CD14-positive monocyte (primary cell): ENCODE measurements at regions not wholly inside any gene's neighbourhood (a gene's known extent, or its start where the extent isn't known, plus 50 kb on each side); places are given as distances from the start of the nearest gene placed in this dataset.

Experiments
- DNase-seq, 3 donors: peaks; one replicate each; pipeline ENCODE4 v3.0.0-alpha.2; 2011 to 2022
- H2AFZ ChIP-seq: 2 replicates; pipeline ENCODE4 v1.6.0; 2012; ENCODE audit warnings: mild to moderate bottlenecking, low read depth, low read length, inconsistent platforms; ENCODE audit not compliant: insufficient read depth, poor library complexity, severe bottlenecking
- H3K27ac ChIP-seq, 2 donors: 1 replicate in 1 of 2; 2 replicates in 1 of 2; pipeline ENCODE4 v1.5.1; 2012 to 2013; ENCODE audit warnings: low read length in 2 of 2, control low read depth in 1 of 2, inconsistent platforms in 1 of 2, low read depth in 1 of 2, mild to moderate bottlenecking in 1 of 2
- H3K27me3 ChIP-seq, 2 donors: one replicate each; pipeline versions ENCODE4 v1.6.0 to v1.6.1; 2011 to 2013; ENCODE audit warnings: low read length in 2 of 2; ENCODE audit not compliant: control insufficient read depth in 2 of 2, insufficient read depth in 2 of 2
- H3K36me3 ChIP-seq, 2 donors: replicated peaks in 1 of 2; 1 replicate in 1 of 2; 2 replicates in 1 of 2; pipeline versions ENCODE4 v1.5.1 to v1.6.1; 2012 to 2013; ENCODE audit warnings: low read length in 2 of 2, control low read depth in 1 of 2, inconsistent platforms in 1 of 2, mild to moderate bottlenecking in 1 of 2; ENCODE audit not compliant: insufficient read depth in 2 of 2, control insufficient read depth in 1 of 2
- H3K4me1 ChIP-seq, 2 donors: 1 replicate in 1 of 2; 2 replicates in 1 of 2; pipeline versions ENCODE4 v1.5.1 to v1.6.1; 2012 to 2013; ENCODE audit warnings: low read length in 2 of 2, control low read depth in 1 of 2, inconsistent platforms in 1 of 2, mild to moderate bottlenecking in 1 of 2, moderate library complexity in 1 of 2; ENCODE audit not compliant: insufficient read depth in 2 of 2, control insufficient read depth in 1 of 2
- H3K4me2 ChIP-seq: replicated peaks from 2 replicates; pipeline ENCODE3; 2012; ENCODE audit warnings: low read length, moderate library complexity, mild to moderate bottlenecking; ENCODE audit not compliant: poor library complexity, severe bottlenecking; ENCODE audit errors: extremely low read depth
- H3K4me3 ChIP-seq, 3 experiments: fragments of 200-600 bp in 1 of 3; sonication (generic) in 1 of 3; replicated peaks in 1 of 3; 1 replicate in 2 of 3; 2 replicates in 1 of 3; pipeline ENCODE4 v1.5.1; 2011 to 2013; ENCODE audit warnings: low read length in 3 of 3, mild to moderate bottlenecking in 3 of 3, control low read depth in 2 of 3, low read depth in 2 of 3, inconsistent platforms in 1 of 3, moderate library complexity in 1 of 3
- H3K79me2 ChIP-seq: 2 replicates; pipeline ENCODE4 v1.6.0; 2012; ENCODE audit warnings: mild to moderate bottlenecking, control low read depth, inconsistent platforms, low read length, moderate library complexity; ENCODE audit not compliant: insufficient read depth
- H3K9ac ChIP-seq: 2 replicates; pipeline ENCODE4 v1.6.0; 2017; ENCODE audit warnings: low read length, mild to moderate bottlenecking; ENCODE audit not compliant: insufficient read depth, poor library complexity, severe bottlenecking
- H3K9me3 ChIP-seq, 2 donors: replicated peaks in 1 of 2; 1 replicate in 1 of 2; 2 replicates in 1 of 2; pipeline versions ENCODE4 v1.5.1 to v1.6.1; 2012 to 2013; ENCODE audit warnings: low read length in 2 of 2, control low read depth in 1 of 2; ENCODE audit not compliant: control insufficient read depth in 1 of 2, insufficient read depth in 1 of 2
- H4K20me1 ChIP-seq: 2 replicates; pipeline ENCODE4 v1.6.0; 2012; ENCODE audit warnings: mild to moderate bottlenecking, low read length, control low read depth, moderate library complexity; ENCODE audit not compliant: insufficient read depth
- H3K27ac Mint-ChIP-seq, 7 donors: one replicate each; pipeline ENCODE4 v1.8.0; 2020; ENCODE audit warnings: mild to moderate bottlenecking in 7 of 7, mixed read lengths in 7 of 7, moderate library complexity in 6 of 7, inconsistent platforms in 2 of 7
- H3K27me3 Mint-ChIP-seq, 3 donors: one replicate each; pipeline ENCODE4 v1.8.0; 2021 to 2022; ENCODE audit warnings: low read depth in 3 of 3, mild to moderate bottlenecking in 3 of 3, mixed read lengths in 3 of 3, moderate library complexity in 3 of 3, inconsistent platforms in 1 of 3
- H3K36me3 Mint-ChIP-seq, 2 donors: one replicate each; pipeline ENCODE4 v1.8.0; 2020; ENCODE audit warnings: mixed read lengths in 2 of 2, inconsistent platforms in 1 of 2, mild to moderate bottlenecking in 1 of 2
- H3K4me1 Mint-ChIP-seq: one replicate; pipeline ENCODE4 v1.8.0; 2020; ENCODE audit warnings: mild to moderate bottlenecking, mixed read lengths
- H3K4me3 Mint-ChIP-seq, 2 donors: one replicate each; pipeline ENCODE4 v1.8.0; 2020; ENCODE audit warnings: mild to moderate bottlenecking in 2 of 2, mixed read lengths in 2 of 2, moderate library complexity in 1 of 2
- H3K9me3 Mint-ChIP-seq, 7 donors: one replicate each; pipeline ENCODE4 v1.8.0; 2020 to 2022; ENCODE audit warnings: mixed read lengths in 7 of 7, mild to moderate bottlenecking in 6 of 7, moderate library complexity in 6 of 7, inconsistent platforms in 2 of 7
- CTCF ChIP-seq: fragments of 200-600 bp; IDR thresholded peaks from one replicate; pipeline ENCODE4 v1.8.0; 2022; ENCODE audit warnings: antibody characterized with exemption, mild to moderate bottlenecking
- WGBS: methylation state at CpG from one replicate; pipeline ENCODE4 v1.1.5; 2013; ENCODE audit warnings: missing lambda C conversion rate; ENCODE audit not compliant: insufficient coverage; 5-methylcytosine and 5-hydroxymethylcytosine counted together
- intact Hi-C, 2 donors: fragments of 100-400 bp; cut with micrococcal nuclease; formaldehyde crosslinking; loops; one replicate each; pipeline versions ENCODE4 v1.15.0 to v1.15.1; 2023

DNA sequence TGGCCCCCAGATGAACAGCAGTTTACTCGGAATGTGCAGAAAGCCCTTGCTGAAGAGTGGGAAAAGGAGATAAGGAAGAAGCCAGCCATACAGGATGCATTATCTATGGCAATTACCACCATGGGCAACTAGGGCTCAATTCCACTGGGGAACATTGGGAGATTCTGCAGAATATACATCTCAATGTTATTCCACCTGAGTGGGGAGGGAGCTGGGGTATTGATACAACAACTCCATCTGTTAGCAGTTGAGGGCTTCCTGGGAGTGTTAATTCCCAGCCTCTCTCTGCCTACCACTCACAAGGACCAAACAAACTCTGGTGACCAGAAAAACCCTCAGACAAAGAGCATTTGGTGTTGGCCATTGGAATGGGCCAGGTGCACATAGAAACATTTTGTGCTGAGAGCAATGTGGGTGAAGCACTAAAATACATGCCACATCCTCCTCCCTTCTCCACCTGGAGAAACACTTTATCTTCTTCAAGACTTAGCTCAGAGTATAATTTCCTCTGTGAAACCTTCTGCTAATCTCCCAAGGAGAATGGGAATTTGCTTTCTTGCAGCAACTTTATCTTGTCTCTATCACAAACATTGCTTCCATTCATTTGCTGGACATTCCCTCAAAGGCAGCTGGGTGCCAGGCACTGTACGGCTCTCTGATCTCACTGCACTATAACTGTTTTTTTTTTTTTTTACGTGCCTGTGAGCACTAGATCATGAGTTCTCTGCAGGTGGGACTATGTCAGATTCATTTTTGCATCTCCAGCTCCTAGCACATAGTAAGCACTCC, 292.2 kb downstream of the MN1 start:
- Mint-ChIP-seq H3K4me1 (peaks cover 7% of the 10 kb centered on the region), H3K27me3 (peaks cover 4 to 8% (median 5%) of the 10 kb centered on the region in 3 donors), H3K9me3 (peaks cover 0 to 2% (median 0%) of the 10 kb centered on the region in 7 donors), H3K4me3 (no peak overlapping the region), H3K36me3 (no peaks in the 10 kb centered on the region), H3K27ac (no peak overlapping the region)
- H3K9ac ChIP-seq = no peak overlapping the region
- no peak overlapping the region for H3K27ac ChIP-seq
- intact Hi-C loops = no loop called here
- no peak overlapping the region for H2AFZ ChIP-seq
- H3K4me1 ChIP-seq = no peaks in the 10 kb centered on the region
- DNase-seq = no peak
- no peaks in the 10 kb centered on the region for H3K27me3 ChIP-seq
- H3K4me2 ChIP-seq = no peak overlapping the region
- no peak overlapping the region for H3K4me3 ChIP-seq
- TF ChIP-seq CTCF = no peak
- 95% methylated on average over 2 of the region's 3 CpGs for WGBS
- no peaks in the 10 kb centered on the region for H4K20me1 ChIP-seq
- no peaks in the 10 kb centered on the region for H3K36me3 ChIP-seq
- no peaks in the 10 kb centered on the region for H3K79me2 ChIP-seq
- no peaks in the 10 kb centered on the region for H3K9me3 ChIP-seq

DNA sequence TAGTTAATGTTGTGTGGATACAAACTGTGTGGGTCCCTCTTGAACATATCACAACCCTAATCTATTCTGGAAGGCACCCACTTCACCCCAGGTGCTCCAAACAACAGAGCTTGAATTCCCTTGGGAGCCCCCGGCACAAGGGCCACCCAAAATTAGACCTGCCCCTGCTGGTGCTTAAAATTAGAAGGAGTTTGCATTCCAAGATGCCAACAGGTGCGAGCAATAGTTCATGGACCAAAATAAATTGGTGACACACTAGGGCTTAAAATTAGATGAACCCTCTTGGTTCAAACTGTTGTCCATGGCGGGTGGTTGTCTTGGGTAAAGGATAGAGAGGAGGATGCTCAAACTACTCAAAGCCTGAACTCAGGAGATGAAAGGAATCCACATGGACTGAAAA, 291.5 kb downstream of the MN1 start:
- Mint-ChIP-seq H3K4me1 (peaks cover 7% of the 10 kb centered on the region), H3K27me3 (peaks cover 2 to 8% (median 5%) of the 10 kb centered on the region in 3 donors), H3K36me3 (no peaks in the 10 kb centered on the region), H3K27ac (no peak overlapping the region), H3K4me3 (no peak overlapping the region), H3K9me3 (peaks cover 0 to 2% (median 0%) of the 10 kb centered on the region in 7 donors)
- no peaks in the 10 kb centered on the region for H3K27me3 ChIP-seq
- H3K4me2 ChIP-seq = no peak overlapping the region
- no peaks in the 10 kb centered on the region for H3K79me2 ChIP-seq
- no CpG with 5 or more reads among the region's 3 CpGs for WGBS
- H3K9ac ChIP-seq = no peak overlapping the region
- intact Hi-C loops = no loop called here
- no peaks in the 10 kb centered on the region for H3K9me3 ChIP-seq
- no peak for DNase-seq
- H3K27ac ChIP-seq = no peak overlapping the region
- H3K4me1 ChIP-seq = no peaks in the 10 kb centered on the region
- H3K4me3 ChIP-seq = no peak overlapping the region
- H2AFZ ChIP-seq = no peak overlapping the region
- TF ChIP-seq CTCF = no peak
- no peaks in the 10 kb centered on the region for H4K20me1 ChIP-seq
- H3K36me3 ChIP-seq = no peaks in the 10 kb centered on the region
